Heart left ventricle (tissue), 16 donors: ENCODE measurements at regions not wholly inside any gene's neighbourhood (a gene's known extent, or its start where the extent isn't known, plus 50 kb on each side); places are given as distances from the start of the nearest gene placed in this dataset.
A peak's percentile ranks its signal among the peaks of the same experiment; 100 is the strongest.

Source experiments
- ATAC-seq, 4 donors: fragments of 200-7000 bp; cut with Tn5 transposase; one replicate each; pipeline ENCODE4 v1.9.1; 2020 to 2022; ENCODE audit warnings: moderate library complexity in 4 of 4, mild to moderate bottlenecking in 3 of 4, moderate number of reproducible peaks in 1 of 4
- DNase-seq, 5 donors: peaks; one replicate each; pipeline ENCODE4 v3.0.0-alpha.2; 2020
- H3K27ac ChIP-seq, 12 donors: fragments of 200-600 bp; sonication (generic) in 4 of 12; one replicate each; pipeline versions ENCODE4 v1.5.0 to v1.8.0; 2016 to 2022; ENCODE audit warnings: mild to moderate bottlenecking in 2 of 12
- H3K27me3 ChIP-seq, 9 donors: fragments of 200-600 bp; sonication (generic) in 2 of 9; one replicate each; pipeline versions ENCODE4 v1.5.1 to v1.8.0; 2016 to 2022; ENCODE audit warnings: mild to moderate bottlenecking in 3 of 9
- H3K36me3 ChIP-seq, 9 donors: fragments of 200-600 bp; sonication (generic) in 2 of 9; one replicate each; pipeline versions ENCODE4 v1.5.0 to v1.8.0; 2018 to 2022; ENCODE audit warnings: mild to moderate bottlenecking in 2 of 9
- H3K4me1 ChIP-seq, 12 donors: fragments of 200-600 bp; sonication (generic) in 4 of 12; one replicate each; pipeline versions ENCODE4 v1.5.0 to v1.8.0; 2016 to 2022; ENCODE audit warnings: mild to moderate bottlenecking in 3 of 12
- H3K4me3 ChIP-seq, 12 donors: fragments of 200-600 bp; sonication (generic) in 4 of 12; one replicate each; pipeline versions ENCODE4 v1.5.0 to v1.8.0; 2017 to 2022; ENCODE audit warnings: mild to moderate bottlenecking in 9 of 12, moderate library complexity in 4 of 12
- H3K9me3 ChIP-seq, 12 donors: fragments of 200-600 bp; sonication (generic) in 4 of 12; one replicate each; pipeline versions ENCODE4 v1.5.0 to v1.8.0; 2016 to 2022; ENCODE audit warnings: mild to moderate bottlenecking in 1 of 12
- CTCF ChIP-seq, 12 donors: fragments of 200-600 bp; sonication (generic) in 4 of 12; IDR thresholded peaks; one replicate each; pipeline versions ENCODE4 v1.5.0 to v1.8.0; 2018 to 2022; ENCODE audit warnings: antibody characterized with exemption in 12 of 12, mild to moderate bottlenecking in 5 of 12
- POLR2A ChIP-seq, 2 donors: fragments of 450-650 bp; IDR thresholded peaks; one replicate each; pipeline ENCODE4 v1.6.1; 2017; ENCODE audit warnings: antibody characterized with exemption in 2 of 2, mild to moderate bottlenecking in 2 of 2, moderate library complexity in 2 of 2
- WGBS, 4 donors: extraction: QIAGEN DNeasy Blood & Tissue Kit in 2 of 4; methylation state at CpG; one replicate each; pipeline versions ENCODE4 v1.1.5 to v1.1.7; 2013 to 2018; 5-methylcytosine and 5-hydroxymethylcytosine counted together
- intact Hi-C, 10 donors: fragments of 100-400 bp; cut with DNase I; formaldehyde crosslinking; loops; one replicate each; pipeline versions ENCODE4 v1.11.1 to v1.14.2; 2022
- donor health status: ischemic (EF 13 %, LVEDD 7.1; RV severe dilation, severe dysfunction).
- donor health status: healthy with polysubstance abuse.
- donor health status: DM: no; HTN: yes; CAD: no.
- donor health status: DM: no; HTN: no; CAD: no.
- donor health status: ischemic (EF 25% LVEDD 6.9; RV normal size, moderate dysfunction).
- donor health status: ischemic (EF 25% LVEDD 5.7; RV mildly dilated, moderate dysfunction).
- donor health status: healthy.
- donor health status: DM: yes; HTN: yes; CAD: no.
- donor health status: ischemic (EF 35%, LVEDD 5.7; RV mildly dilated, moderate dysfunction).
- donor health status: nonischemic (EF 11% LVEDD 7.7; RV severe dilation, severe dysfunction).
- donor health status: DM: yes; HTN: yes; CAD: no.
- donor health status: PGD.
- donor health status: ischemic (EF 29% LVEDD 5.4; RV normal size, mild dysfunction).
- donor health status: nonischemic (EF 23%, LVEDD 6.1; RV moderate dilation, normal function).

DNA sequence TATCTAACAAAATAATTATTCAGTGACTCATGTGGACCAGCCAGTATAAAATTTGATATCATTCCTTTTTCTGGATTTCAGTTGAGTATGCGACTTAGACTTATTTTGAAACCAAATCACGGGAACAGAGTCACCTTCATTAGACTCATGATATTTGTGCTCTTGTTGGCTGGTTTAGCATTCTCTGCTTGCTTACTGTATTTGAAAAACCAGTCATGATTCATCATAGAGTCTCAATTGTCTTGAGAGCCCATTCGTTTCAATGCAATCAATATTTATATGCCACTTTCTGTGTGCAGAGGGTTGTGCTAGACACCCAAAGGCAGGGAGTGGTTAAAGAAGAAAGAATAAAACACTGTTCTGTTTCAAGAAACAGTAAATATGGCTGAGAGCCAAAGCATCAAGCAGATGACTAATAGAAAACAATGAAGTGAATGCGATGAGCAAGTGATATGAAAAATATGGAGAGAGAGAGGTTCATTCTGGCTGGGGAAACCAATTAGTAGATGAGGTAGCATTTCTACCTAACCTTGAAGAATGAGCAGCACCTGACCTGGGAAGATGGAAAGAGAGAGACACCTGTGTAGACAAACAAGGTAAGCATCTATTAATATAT, 99.6 kb upstream of the MBNL2 start:
- intact Hi-C loops = no loop called here
- H3K27me3 ChIP-seq = no peaks in the 10 kb centered on the region

DNA sequence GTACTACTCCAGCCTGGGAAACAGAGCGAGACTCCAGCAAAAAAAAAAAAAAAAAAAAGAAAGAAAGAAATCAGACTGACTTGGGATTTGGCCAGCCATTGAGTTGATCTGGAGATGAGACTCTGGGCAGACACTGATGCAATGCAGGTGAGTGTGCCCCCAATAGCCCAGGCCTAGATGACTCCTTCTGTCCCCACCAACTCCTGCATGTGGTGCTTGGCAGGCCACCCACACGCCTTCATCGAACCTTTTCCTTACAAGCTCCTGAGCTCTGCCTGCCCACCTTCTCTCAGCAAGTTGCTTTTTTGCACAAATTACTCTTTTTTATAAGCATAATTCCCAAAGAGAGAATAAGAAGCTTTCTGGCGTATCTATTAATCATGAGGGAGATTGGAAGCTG, 97.9 kb upstream of the MBNL2 start:
- Histone ChIP-seq H3K27ac (no peak overlapping the region), H3K27me3 (no peaks in the 10 kb centered on the region), H3K4me1 (peaks cover 0 to 34% (median 18%) of the 10 kb centered on the region in 12 donors), H3K36me3 (no peaks in the 10 kb centered on the region), H3K9me3 (no peaks in the 10 kb centered on the region), H3K4me3 (no peak overlapping the region)
- intact Hi-C loops = no loop called here
- TF ChIP-seq CTCF (IDR thresholded peaks at IDR 0.05) (no peak), POLR2A (IDR thresholded peaks at IDR 0.05) (no peak)
- DNase-seq (no peak), ATAC-seq (no peak)
- 88 to 93% (median 91%) methylated on average over 4 of the region's 4 CpGs for WGBS, 4 donors

More for the DNA sequence above, 99.6 kb upstream of the MBNL2 start:
- Histone ChIP-seq H3K9me3 (no peaks in the 10 kb centered on the region), H3K36me3 (no peaks in the 10 kb centered on the region), H3K4me3 (no peak overlapping the region), H3K4me1 (peaks cover 0 to 37% (median 18%) of the 10 kb centered on the region in 12 donors), H3K27ac (no peak overlapping the region)
- ATAC-seq (no peak), DNase-seq (no peak)
- TF ChIP-seq POLR2A (IDR thresholded peaks at IDR 0.05) (no peak), CTCF (IDR thresholded peaks at IDR 0.05) (no peak)
- WGBS, 4 donors = 61 to 71% (median 65%) methylated on average over 4 of the region's 4 CpGs

DNA sequence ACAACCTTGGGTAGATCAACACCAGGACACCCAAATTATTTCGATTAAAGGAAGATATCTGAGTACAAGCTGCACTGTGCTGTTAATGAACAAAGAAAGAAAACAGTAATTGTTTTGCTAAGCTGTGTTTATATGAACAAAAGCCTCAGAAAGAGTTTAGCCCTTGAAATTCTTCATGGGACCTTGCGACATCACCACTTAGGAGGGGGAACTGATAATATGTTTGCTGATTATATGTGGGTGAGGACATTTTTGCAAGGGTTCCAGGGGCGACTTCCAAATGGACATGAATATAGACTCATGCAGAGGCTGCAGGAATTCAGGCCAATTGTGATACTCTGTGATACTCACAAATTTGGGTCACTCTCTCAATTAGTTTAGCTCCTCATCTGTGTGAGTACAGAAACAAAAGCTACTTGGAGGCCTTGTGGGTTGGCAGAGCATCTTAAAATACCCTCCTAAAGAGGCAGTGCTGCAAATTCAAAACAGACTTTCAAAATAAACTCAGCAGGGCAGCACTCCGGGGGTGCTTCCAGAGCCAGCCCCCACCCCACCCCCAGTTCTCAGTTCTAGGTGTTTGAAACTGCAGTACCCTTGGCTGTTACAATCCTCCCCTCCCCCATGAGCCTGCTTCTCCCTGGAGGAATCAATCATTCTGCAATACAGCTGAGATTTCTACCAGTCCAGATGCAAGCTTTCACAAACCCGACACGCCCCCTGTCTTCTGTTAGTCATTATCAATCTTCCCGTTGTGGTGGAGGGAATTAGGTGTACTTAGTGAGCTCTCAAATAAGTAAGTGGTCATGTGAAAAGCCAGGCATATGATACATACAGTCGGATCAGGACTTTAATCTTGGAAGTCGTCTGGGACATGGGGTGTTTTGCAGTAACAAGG, 97.0 kb upstream of the MBNL2 start:
- H3K9me3 ChIP-seq = no peaks in the 10 kb centered on the region
- no peak for TF ChIP-seq POLR2A (IDR thresholded peaks at IDR 0.05)
- peak in 6 of 12 donors; percentile 12 to 43 (median 27) for TF ChIP-seq CTCF (IDR thresholded peaks at IDR 0.05)
- no peaks in the 10 kb centered on the region for H3K36me3 ChIP-seq
- DNase-seq = peak in 1 of 5 donors; percentile 39
- H3K27ac ChIP-seq = peak overlapping the region in 5 of 12 donors; percentile 14 to 67 (median 43)
- peaks cover 0 to 34% (median 18%) of the 10 kb centered on the region in 12 donors for H3K4me1 ChIP-seq
- 30 to 37% (median 34%) methylated on average over 9 of the region's 9 CpGs for WGBS, 4 donors
- no peaks in the 10 kb centered on the region for H3K27me3 ChIP-seq
- intact Hi-C loops = loop anchor here in 1 of 10 donors (5.0 kb wide), 1 partner anchor 77 kb away; no protein-coding TSS in a partner anchor
- peak overlapping the region in 2 of 12 donors; percentile 4 to 11 for H3K4me3 ChIP-seq
- peak; percentile 46 to 65 (median 50) for ATAC-seq
